Testis (tissue), 2 donors: ENCODE measurements at regions not wholly inside any gene's neighbourhood (a gene's known extent, or its start where the extent isn't known, plus 50 kb on each side); places are given as distances from the start of the nearest gene placed in this dataset.
A peak's percentile ranks its signal among the peaks of the same experiment; 100 is the strongest.

Source experiments
- DNase-seq: peaks from one replicate; pipeline ENCODE4 v3.0.0-alpha.2; 2019
- H3K27ac ChIP-seq, 2 donors: fragments of 200-600 bp; sonication (generic); one replicate each; pipeline ENCODE4 v1.5.1; 2019
- H3K27me3 ChIP-seq: fragments of 200-600 bp; sonication (generic); one replicate; pipeline ENCODE4 v1.5.1; 2019
- H3K36me3 ChIP-seq: fragments of 200-600 bp; sonication (generic); one replicate; pipeline ENCODE4 v1.5.1; 2017; ENCODE audit warnings: low read depth; ENCODE audit errors: missing control alignments
- H3K4me1 ChIP-seq: fragments of 200-600 bp; sonication (generic); one replicate; pipeline ENCODE4 v1.5.1; 2019
- H3K4me3 ChIP-seq, 2 donors: fragments of 200-600 bp; sonication (generic); one replicate each; pipeline ENCODE4 v1.5.1; 2017 to 2019
- H3K9me3 ChIP-seq: fragments of 200-600 bp; sonication (generic); one replicate; pipeline ENCODE4 v1.5.1; 2017
- POLR2A ChIP-seq: fragments of 450-650 bp; IDR thresholded peaks from one replicate; pipeline ENCODE4 v1.6.1; 2017; ENCODE audit warnings: antibody characterized with exemption, mild to moderate bottlenecking, moderate library complexity
- WGBS, 2 donors: methylation state at CpG; one replicate each; pipeline ENCODE4 v1.1.5; 2018; 5-methylcytosine and 5-hydroxymethylcytosine counted together
- intact Hi-C: fragments of 100-400 bp; cut with DNase I; formaldehyde crosslinking; loops from one replicate; pipeline ENCODE4 v1.15.1; 2023; ENCODE audit warnings: low total_unique reads
- TF ChIP-seq, protein P1 (sequence below), 3 experiments: fragments of 450-650 bp in 2 of 3; fragments of 200-600 bp in 1 of 3; sonication (generic) in 1 of 3; IDR thresholded peaks; one replicate each; pipeline ENCODE4 v1.5.1; 2016 to 2019; ENCODE audit warnings: antibody characterized with exemption in 3 of 3, mild to moderate bottlenecking in 2 of 3, moderate library complexity in 1 of 3

DNA sequence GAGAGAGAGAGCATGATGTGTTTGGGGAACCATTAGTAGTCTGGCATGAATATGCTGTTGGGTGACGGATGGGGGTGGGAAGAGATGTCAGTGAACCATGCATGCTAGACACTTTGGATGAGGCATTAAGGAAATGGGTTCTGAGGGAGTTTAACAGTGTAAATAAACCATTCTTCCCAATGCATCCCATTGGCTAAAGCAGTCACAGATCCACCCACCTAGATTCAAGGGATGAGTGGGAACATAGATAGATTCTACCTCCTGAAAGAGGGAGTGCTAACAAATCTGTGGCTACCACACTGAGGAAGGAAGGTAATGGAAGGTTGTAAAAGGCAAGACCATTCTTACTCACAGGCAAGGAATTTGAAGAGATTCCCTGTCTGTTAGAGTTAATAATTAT is 129.8 kb upstream of the CACNA1E start:
- H3K4me3 ChIP-seq, result no peak overlapping the region
- TF ChIP-seq, protein P1, sequence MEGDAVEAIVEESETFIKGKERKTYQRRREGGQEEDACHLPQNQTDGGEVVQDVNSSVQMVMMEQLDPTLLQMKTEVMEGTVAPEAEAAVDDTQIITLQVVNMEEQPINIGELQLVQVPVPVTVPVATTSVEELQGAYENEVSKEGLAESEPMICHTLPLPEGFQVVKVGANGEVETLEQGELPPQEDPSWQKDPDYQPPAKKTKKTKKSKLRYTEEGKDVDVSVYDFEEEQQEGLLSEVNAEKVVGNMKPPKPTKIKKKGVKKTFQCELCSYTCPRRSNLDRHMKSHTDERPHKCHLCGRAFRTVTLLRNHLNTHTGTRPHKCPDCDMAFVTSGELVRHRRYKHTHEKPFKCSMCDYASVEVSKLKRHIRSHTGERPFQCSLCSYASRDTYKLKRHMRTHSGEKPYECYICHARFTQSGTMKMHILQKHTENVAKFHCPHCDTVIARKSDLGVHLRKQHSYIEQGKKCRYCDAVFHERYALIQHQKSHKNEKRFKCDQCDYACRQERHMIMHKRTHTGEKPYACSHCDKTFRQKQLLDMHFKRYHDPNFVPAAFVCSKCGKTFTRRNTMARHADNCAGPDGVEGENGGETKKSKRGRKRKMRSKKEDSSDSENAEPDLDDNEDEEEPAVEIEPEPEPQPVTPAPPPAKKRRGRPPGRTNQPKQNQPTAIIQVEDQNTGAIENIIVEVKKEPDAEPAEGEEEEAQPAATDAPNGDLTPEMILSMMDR (IDR thresholded peaks at IDR 0.05), result no peak
- no peak for TF ChIP-seq POLR2A
- no peak for DNase-seq
- H3K27me3 ChIP-seq, result no peaks in the 10 kb centered on the region
- intact Hi-C loops, result no loop called here
- no peaks in the 10 kb centered on the region for H3K36me3 ChIP-seq
- no peak overlapping the region for H3K27ac ChIP-seq
- no peaks in the 10 kb centered on the region for H3K9me3 ChIP-seq
- no peaks in the 10 kb centered on the region for H3K4me1 ChIP-seq
- WGBS, 2 donors, result 93 to 100% methylated on average over 1 of the region's 1 CpG

DNA sequence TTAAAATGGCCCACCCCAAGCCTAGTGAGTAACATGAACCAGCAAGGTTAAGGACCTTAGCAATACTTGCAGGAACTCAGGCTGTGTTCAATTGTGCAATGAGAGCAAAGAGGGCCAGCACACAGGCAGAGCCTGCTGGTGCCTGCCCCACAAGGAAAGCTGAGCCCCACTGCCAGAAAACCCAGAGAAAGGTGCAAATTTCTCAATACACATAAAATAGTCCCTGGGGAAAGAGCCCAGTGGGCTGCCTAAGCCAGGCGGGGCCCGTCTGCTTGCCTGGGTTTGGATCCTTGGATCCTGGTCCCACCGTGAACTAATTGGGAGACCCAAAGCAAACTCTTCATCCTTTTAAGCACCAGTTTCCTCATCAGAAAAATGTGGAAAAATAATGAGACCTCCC is 128.5 kb upstream of the CACNA1E start:
- no peaks in the 10 kb centered on the region for H3K9me3 ChIP-seq
- intact Hi-C loops, result no loop called here
- DNase-seq, result no peak
- 98 to 100% methylated on average over 3 of the region's 3 CpGs for WGBS, 2 donors
- no peaks in the 10 kb centered on the region for H3K27me3 ChIP-seq
- no peaks in the 10 kb centered on the region for H3K36me3 ChIP-seq
- H3K4me3 ChIP-seq, result no peak overlapping the region
- TF ChIP-seq POLR2A, result no peak
- TF ChIP-seq, protein P1 (IDR thresholded peaks at IDR 0.05), result no peak
- H3K27ac ChIP-seq, result no peak overlapping the region
- no peaks in the 10 kb centered on the region for H3K4me1 ChIP-seq

DNA sequence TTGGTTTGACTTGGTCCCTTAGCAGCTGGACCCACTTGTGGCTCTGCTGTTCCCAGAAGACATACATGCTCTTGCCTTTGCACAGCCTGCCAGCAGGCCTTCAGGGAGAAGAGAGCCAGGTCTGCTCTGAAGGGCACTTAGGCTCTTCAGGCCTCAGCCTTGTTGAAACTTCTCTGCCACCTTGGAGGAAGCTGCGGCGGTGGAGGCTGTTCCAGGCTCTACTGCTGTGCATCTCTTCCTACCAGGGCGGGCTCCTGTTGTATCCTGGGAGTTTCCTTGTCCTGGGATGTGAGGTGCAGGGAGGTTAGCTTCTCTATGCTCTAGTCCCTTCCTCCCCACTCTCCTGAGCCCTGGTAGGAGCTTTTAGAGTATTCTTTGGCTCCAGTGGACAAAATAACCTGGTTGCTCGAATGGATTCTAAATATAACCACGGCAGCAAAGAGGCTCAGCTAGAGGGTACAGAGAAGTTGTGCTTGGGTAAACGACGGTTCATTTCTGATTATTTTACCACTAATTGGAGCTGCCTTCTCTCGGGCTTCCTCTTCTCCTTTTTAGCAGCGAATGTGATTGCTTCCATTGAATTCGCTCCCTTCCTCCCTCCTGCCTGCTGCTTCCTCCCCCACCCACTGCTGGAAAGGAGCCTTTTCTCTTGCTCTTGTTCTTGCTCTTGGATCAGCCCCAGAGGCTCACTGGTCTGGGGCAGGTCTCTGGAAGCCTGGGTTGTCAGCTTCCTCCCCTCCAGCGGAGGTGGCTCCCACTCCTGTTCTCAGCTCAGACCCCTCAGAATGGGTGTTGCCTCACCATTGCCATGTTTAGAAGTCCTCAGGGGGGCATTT is 126.6 kb upstream of the CACNA1E start:
- H3K9me3 ChIP-seq, result no peaks in the 10 kb centered on the region
- TF ChIP-seq, protein P1 (IDR thresholded peaks at IDR 0.05), result no peak
- no peak for TF ChIP-seq POLR2A
- H3K4me1 ChIP-seq, result no peaks in the 10 kb centered on the region
- DNase-seq, result peak; percentile 27
- H3K4me3 ChIP-seq, result no peak overlapping the region
- intact Hi-C loops, result no loop called here
- H3K27ac ChIP-seq, result no peak overlapping the region
- H3K36me3 ChIP-seq, result no peaks in the 10 kb centered on the region
- H3K27me3 ChIP-seq, result no peaks in the 10 kb centered on the region
- 51 to 64% methylated on average over 11 of the region's 11 CpGs for WGBS, 2 donors

DNA sequence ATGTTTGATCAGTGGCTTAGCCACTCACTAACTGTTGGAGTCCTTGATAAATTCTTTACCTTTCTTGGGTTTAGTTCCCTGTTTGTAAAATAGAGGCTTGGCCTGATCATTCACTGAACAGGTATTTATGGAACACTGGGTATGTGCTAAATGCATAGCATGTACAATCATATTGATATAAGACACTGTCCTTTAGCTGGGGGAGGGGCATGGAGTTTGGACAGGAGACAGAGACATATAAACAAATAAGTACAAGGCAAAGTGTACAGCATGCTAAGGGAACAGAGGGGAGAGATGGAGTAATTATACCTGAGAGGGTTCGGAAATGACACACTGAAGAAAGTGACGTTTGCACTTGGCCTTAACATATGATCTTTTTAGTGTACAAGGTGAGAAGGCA is 124.3 kb upstream of the CACNA1E start:
- Histone ChIP-seq H3K9me3 (no peaks in the 10 kb centered on the region), H3K4me3 (no peak overlapping the region), H3K27ac (no peak overlapping the region), H3K27me3 (no peaks in the 10 kb centered on the region), H3K36me3 (no peaks in the 10 kb centered on the region), H3K4me1 (no peaks in the 10 kb centered on the region)
- intact Hi-C loops, result no loop called here
- no peak for DNase-seq
- WGBS, 2 donors, result 84 to 85% methylated on average over 2 of the region's 2 CpGs
- TF ChIP-seq, protein P1 (IDR thresholded peaks at IDR 0.05), result no peak
- no peak for TF ChIP-seq POLR2A

DNA sequence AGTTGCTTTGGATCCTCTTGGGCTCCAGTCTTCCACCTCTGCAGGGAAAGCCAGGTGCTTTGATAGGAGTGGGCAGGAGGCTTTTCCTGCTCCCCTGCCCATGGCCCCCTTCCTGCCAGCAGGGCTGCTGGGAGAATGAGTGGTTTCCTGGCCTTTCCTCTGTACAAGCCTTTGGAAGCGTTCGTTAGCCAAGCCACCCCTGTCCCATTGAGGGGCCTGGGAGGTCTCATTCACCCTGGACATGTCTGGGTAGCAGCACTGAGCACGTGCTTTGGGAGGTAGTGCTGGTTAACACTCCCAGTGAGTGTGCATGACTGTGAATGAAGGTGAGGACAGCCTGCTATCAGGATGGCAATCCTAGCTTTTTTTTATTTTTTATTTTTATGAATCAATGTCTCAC is 118.5 kb upstream of the CACNA1E start:
- H3K4me1 ChIP-seq, result no peaks in the 10 kb centered on the region
- H3K27me3 ChIP-seq, result no peaks in the 10 kb centered on the region
- no peak overlapping the region for H3K27ac ChIP-seq
- no peak for TF ChIP-seq POLR2A
- TF ChIP-seq, protein P1 (IDR thresholded peaks at IDR 0.05), result no peak
- no peak overlapping the region for H3K4me3 ChIP-seq
- no peaks in the 10 kb centered on the region for H3K9me3 ChIP-seq
- intact Hi-C loops, result no loop called here
- whole genome bisulfite sequencing, 2 donors, result 84 to 96% methylated on average over 3 of the region's 3 CpGs
- DNase-seq, result no peak
- H3K36me3 ChIP-seq, result no peaks in the 10 kb centered on the region
